C4-2B (cell line): ENCODE measurements at regions not wholly inside any gene's neighbourhood (a gene's known extent, or its start where the extent isn't known, plus 50 kb on each side); places are given as distances from the start of the nearest gene placed in this dataset.

Experiments
- H3K27ac ChIP-seq: fragments of 450-650 bp; 2 replicates; pipeline ENCODE4 v1.5.1; 2017
- ZFX ChIP-seq: fragments of 450-650 bp; IDR thresholded peaks from 2 replicates; pipeline ENCODE4 v1.6.1; 2017
- TF ChIP-seq, protein P1 (sequence below): fragments of 450-650 bp; conservative IDR thresholded peaks from 2 replicates; pipeline ENCODE4 v1.5.1; 2017; ENCODE audit warnings: mild to moderate bottlenecking

GRCh38 chr7:16357474-16357873 lies 63.9 kb downstream of the CRPPA start:
- no peak overlapping the region; the same call in 1 of the 2 replicates for H3K27ac ChIP-seq
- TF ChIP-seq ZFX = no peak
- TF ChIP-seq, protein P1, sequence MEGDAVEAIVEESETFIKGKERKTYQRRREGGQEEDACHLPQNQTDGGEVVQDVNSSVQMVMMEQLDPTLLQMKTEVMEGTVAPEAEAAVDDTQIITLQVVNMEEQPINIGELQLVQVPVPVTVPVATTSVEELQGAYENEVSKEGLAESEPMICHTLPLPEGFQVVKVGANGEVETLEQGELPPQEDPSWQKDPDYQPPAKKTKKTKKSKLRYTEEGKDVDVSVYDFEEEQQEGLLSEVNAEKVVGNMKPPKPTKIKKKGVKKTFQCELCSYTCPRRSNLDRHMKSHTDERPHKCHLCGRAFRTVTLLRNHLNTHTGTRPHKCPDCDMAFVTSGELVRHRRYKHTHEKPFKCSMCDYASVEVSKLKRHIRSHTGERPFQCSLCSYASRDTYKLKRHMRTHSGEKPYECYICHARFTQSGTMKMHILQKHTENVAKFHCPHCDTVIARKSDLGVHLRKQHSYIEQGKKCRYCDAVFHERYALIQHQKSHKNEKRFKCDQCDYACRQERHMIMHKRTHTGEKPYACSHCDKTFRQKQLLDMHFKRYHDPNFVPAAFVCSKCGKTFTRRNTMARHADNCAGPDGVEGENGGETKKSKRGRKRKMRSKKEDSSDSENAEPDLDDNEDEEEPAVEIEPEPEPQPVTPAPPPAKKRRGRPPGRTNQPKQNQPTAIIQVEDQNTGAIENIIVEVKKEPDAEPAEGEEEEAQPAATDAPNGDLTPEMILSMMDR = no peak

DNA sequence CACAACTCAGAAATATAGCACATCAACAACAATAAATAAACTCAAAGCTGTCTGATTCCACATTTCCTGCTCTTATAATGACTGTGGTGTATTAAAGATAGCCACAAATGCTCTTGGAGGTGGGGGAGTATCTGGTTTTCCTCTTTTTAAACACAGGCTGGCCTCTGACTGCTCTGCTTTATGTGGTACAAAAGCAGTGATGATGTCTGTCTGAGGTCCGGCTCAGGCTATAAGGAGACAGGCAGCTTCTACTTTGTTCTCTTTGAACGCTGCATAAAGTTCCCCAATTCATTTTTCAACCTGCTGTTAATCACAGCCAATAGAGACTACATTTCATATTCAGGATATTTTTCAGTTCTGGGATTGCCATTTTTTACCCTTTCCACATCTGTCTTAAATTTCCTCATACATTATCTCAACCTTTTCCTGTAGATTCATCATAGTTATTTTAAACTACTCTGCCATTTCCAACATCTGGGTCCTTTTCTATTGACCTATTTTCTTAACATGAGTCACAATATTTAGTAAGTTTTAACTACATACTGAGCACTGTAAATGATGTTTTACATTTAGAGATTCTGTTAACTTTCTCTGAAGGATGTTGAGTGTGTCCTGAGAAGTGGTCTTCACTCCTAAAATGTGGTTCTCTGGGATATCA lies 64.9 kb downstream of the CRPPA start:
- TF ChIP-seq, protein P1 = no peak
- no peak for TF ChIP-seq ZFX
- no peak overlapping the region for H3K27ac ChIP-seq

- TF ChIP-seq, protein P1 = no peak
- no peak for TF ChIP-seq ZFX
- H3K27ac ChIP-seq = no peak overlapping the region
These were observed 66.8 kb downstream of the CRPPA start for GRCh38 chr7:16354573-16354972.

GRCh38 chr7:16353226-16353625 lies 68.1 kb downstream of the CRPPA start:
- TF ChIP-seq, protein P1 = no peak
- no peak for TF ChIP-seq ZFX
- no peak overlapping the region for H3K27ac ChIP-seq

DNA sequence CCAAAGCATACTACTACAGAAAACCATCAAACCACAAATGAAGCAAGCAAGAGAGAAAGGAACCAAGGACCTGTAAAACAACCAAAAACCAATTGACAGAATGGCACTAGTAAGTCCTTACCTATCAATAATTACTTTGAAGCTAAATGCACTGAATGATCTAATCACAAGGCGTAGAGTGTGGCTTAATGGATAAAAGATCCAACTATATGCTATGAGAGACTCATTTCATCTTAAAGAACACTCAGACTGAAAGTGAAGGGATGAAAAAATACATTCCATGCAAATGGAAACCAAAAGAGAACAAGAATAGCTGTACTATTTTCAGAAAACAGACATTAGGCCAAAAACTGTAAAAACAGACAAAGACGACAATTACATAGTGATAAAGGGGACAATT lies 70.7 kb downstream of the CRPPA start:
- no peak for TF ChIP-seq ZFX
- TF ChIP-seq, protein P1 = no peak
- H3K27ac ChIP-seq = no peak overlapping the region

DNA sequence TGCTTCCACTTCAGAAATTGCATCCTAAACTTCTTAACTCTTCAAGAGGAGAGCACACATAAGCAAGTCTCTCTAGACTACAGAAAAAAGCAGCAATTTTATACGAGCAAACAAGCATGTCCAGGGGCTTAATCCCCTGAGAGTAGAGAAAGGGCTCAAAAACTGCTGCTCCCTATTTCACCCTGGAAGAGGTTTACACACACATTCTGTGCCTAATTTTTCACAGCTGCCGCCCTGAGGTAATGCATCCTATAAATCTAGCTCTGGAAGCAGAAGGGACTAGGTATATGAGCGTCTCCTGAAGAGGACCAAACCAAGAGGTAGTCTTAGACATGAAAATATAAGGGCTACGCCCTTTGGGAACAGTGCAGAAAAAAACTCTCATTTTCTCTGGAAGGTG lies 73.1 kb downstream of the CRPPA start:
- no peak overlapping the region for H3K27ac ChIP-seq
- TF ChIP-seq, protein P1 = no peak
- no peak for TF ChIP-seq ZFX

DNA sequence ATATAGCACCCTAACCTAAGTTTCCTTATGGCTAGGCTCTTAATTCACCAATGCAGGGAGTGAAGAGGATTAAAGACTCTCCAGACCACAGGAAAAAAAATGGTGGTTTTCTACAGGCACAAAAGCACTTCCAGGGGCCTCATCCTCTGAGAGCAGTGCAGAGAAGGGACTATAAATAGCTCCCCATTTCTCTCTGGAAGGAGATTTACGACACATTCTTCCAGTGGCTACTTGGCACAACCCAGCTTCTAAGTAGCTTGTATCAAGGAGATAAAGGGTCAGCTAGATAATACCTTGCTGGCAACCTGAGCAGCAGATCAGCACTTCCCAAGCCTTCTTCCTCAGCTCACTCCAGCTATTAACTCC lies 73.5 kb downstream of the CRPPA start:
- TF ChIP-seq, protein P1 = no peak
- TF ChIP-seq ZFX = no peak
- H3K27ac ChIP-seq = no peak overlapping the region
